ENCODE measurements at regions not wholly inside any gene's neighbourhood (a gene's known extent, or its start where the extent isn't known, plus 50 kb on each side); places are given as distances from the start of the nearest gene placed in this dataset.

DNA sequence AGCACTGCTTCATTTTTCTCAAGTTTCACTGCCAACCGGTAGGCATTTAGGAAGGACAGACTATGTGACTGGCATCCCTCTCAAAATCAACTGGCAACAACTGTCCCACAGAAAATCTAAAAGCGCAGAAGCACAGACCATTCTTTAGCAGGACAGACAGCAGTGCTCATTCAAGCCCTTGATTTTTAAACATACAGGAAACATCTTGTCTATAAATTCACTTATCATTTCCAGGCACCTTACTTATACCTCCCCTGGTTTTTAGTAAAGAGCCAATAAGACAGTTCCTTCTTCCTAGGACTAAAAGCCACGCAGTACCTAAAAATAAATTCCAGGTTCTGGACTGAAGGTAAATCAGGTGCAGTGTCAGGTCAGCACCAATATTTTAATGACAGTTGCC is 343.2 kb upstream of the WWC1 start:
- DNase-seq (ENCODE audit: low read depth in 2 of 2), result no peak

DNA sequence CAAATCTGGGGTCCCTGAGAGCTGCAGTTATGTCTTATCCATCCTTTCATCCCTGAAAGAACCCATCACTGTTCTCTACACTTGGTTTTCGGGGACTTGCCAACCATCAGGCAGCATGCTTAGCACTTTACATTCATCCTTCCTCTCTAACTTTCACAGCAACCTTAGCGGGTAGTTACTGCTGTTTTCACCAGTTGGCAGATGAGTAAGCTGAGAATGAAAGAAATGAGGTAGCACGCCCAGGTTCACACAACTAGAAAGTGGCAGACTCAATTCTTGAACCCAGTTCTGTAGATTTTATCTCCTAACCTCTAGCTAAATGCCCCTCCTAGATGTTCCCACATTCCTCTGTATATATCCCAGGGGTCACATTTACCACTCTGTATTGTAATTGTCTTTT is 342.0 kb upstream of the WWC1 start:
- DNase-seq (ENCODE audit: low read depth in 2 of 2), result no peak

DNA sequence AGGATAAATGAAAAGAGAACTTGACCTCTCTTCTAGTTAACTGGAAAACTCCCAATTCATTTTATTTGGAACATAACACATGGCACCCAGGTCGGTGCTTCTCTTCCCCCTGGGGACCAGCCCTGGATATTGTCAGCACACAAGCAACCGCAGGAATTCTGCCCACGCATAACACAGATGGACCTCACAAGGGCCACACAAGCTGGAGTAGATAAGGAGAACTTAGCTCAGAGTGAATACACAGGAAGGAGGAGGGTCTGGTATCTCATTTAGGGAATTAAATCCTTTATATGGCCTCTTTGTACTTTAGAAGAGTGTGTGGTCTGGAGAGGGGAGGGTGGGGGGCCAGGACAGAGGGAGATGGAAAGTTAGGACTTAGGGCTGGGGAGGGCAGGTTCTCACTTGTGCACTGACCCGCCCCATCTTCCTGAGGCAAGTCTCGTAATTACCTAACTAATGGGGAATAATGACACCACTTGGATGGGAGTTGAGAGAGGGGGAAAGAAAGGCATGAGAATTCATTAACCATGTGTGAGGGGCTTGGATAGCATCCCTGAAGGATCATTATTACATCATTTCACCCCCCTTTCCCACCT is 341.2 kb upstream of the WWC1 start:
- no peak for DNase-seq (ENCODE audit: low read depth in 2 of 2)

DNA sequence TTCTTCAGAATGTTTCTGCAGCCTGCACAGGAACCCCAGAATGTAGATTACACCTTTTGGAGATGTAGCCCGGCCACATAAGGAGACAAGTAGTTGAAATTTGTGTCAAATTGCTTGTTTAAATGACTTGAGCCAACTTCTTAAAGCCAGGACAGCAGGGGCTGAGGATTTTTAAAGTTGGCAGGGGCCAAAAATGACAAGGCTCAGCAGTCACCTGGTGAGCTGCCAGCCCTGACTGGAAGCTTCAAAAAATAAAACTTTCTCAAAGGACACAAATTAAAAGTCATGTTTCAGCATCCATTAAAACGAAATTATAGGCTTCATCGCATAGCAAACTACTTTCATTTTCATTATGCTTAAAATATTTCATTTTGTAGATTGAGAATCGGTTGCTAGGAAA is 340.3 kb upstream of the WWC1 start:
- DNase-seq (ENCODE audit: low read depth in 2 of 2), result no peak

DNA sequence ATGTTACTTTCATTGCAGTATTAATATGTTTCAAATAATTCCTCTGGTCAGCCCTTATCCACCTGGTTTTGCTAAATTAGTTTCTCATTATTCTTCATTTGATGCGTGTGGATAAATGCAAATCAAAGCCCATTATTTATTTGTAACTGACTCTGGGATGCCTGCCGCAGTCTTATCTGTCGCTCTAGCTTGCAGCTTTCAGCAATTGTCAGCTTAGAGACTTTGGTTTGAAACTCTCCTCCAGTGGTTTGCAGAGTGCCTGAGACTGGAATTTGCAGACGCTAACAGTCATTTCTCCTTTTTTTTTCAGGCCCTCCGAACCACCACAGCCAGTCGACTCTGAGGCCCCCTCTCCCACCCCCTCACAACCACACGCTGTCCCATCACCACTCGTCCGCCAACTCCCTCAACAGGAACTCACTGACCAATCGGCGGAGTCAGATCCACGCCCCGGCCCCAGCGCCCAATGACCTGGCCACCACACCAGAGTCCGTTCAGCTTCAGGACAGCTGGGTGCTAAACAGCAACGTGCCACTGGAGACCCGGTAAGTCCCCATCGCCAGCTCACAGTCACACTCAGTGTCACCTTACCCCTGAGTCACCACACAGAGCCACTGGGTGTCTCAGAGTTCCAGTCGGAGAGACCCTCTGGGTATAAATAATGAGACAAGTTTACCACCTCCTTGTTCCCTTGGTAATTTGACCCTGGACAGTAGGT is 339.0 kb upstream of the WWC1 start:
- no peak for DNase-seq (ENCODE audit: low read depth in 2 of 2)

GRCh38 chr5:167953151-167953798 is 338.2 kb upstream of the WWC1 start:
- no peak for DNase-seq (ENCODE audit: low read depth in 2 of 2)

GRCh38 chr5:167961731-167962130 is 329.7 kb upstream of the WWC1 start:
- no peak for DNase-seq (ENCODE audit: low read depth in 2 of 2)

DNA sequence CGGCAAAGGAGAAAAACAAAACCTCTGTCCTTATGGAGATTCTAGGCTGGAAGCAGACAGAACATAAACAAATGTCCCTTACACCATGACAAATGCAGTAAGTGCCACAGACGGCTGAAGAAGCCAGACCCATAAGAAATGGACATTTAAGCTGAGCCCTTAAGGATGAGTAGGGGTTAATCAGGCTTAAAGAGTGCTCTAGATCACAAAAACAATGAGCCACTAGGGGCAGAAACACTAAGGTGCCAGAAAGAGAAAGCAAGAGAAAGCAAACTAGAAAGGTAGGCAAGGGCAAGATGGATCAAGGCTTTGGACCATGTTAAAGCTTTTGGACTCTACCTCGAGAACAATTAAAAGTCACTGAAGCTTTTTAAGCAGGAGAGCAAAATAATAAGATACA is 326.9 kb upstream of the WWC1 start:
- no peak for DNase-seq (ENCODE audit: low read depth in 2 of 2)

DNA sequence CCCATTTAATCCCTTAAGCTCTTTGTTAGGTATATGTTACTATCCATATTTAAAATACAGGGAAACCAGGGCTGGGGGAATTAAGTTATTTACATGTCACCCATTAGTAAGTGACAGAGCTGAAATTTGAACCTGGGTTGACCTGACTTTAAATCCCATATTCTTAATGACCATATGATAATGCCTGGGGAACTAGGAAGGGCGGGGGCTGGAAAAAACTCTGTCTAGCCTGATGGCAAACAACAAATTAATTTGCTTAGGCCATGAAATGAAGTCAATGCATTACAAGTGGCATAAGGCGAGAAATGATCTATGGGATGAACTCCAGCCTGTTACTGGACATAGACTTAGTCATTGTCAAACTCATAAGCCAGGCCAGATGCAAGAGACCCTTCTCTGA is 325.7 kb upstream of the WWC1 start:
- no peak for DNase-seq (ENCODE audit: low read depth in 2 of 2)

DNA sequence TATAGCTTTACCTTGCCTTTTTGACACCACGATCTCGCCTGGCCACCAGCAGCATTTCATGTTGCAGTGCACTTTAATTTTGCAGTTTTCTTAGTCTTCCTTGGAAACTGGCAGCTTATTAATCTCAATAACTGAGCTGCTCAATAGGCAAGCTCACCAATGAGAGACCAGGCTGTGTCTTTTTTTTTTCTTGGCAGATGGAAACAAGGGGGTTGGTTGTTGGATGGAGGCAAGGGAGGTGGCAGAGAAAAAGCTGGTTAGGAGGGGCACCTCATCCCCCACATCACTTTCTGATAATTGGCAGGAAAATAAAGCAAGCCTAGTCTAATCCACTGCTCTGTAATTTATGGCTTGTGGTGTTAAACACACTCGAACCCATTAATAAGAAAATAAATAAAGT is 324.5 kb upstream of the WWC1 start:
- DNase-seq (ENCODE audit: low read depth in 2 of 2), result no peak

DNA sequence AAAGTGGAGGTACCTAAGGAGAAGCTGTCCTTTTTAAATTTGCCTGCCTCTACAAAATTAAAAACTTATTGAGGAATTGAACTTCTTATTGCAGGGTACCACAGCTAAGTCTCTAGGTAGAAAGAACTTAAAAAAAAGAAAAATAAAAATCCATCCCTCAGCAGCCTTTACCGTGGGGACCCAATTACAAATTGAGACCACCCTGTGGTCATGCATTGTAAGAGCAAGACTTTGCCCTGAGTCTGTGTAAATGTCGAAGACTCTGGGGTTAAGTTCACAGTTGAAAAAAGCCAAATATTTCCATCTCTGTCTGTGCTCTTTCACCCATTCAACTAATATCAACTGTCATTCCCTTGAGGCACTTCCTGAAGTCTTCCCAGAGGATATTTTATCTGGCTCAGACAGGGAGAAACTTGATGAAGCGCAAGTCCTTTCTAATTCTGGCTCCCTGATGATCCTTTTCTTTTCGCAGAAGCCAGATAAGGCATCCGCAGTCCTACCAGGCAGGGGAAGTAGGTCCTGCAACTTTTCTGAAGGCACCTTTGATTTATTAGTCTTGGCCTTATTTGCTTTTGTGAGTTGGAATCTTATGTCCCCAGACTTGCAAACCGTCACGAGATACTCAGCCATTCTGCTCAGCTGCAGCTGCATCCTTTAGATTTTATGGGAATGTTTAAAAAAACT is 323.8 kb upstream of the WWC1 start:
- DNase-seq (ENCODE audit: low read depth in 2 of 2), result no peak

- no peak for DNase-seq (ENCODE audit: low read depth in 2 of 2)
Observed at GRCh38 chr5:167968837-167969236, 322.6 kb upstream of the WWC1 start.

- no peak for DNase-seq (ENCODE audit: low read depth in 2 of 2)
Observed at GRCh38 chr5:167969998-167970397, 321.4 kb upstream of the WWC1 start.

- DNase-seq (ENCODE audit: low read depth in 2 of 2), result no peak
Observed at GRCh38 chr5:167971706-167972105, 319.7 kb upstream of the WWC1 start.

DNA sequence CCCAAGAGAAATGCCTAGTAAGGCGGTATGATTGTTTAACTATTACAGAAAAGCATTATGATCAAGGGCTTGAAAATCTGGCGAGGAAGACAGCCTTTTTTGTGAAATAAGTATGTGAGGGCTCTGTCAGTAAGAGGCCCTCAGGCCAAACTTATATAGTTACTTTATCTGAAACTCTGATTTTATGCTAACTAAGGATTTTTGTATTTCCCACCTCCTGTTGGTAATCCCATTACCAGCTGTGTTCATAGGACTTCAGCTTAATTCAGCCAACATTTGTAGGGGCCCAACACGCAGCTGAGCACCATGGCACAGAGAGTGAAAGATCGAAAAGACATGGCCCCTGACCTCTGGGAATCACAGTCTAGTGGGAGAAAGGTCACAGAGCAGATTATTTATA is 318.3 kb upstream of the WWC1 start:
- DNase-seq (ENCODE audit: low read depth in 2 of 2), result no peak

GRCh38 chr5:167984951-167985350 is 306.5 kb upstream of the WWC1 start:
- DNase-seq (ENCODE audit: low read depth in 2 of 2), result no peak

GRCh38 chr5:167985373-167985772 is 306.1 kb upstream of the WWC1 start:
- DNase-seq (ENCODE audit: low read depth in 2 of 2), result no peak

DNA sequence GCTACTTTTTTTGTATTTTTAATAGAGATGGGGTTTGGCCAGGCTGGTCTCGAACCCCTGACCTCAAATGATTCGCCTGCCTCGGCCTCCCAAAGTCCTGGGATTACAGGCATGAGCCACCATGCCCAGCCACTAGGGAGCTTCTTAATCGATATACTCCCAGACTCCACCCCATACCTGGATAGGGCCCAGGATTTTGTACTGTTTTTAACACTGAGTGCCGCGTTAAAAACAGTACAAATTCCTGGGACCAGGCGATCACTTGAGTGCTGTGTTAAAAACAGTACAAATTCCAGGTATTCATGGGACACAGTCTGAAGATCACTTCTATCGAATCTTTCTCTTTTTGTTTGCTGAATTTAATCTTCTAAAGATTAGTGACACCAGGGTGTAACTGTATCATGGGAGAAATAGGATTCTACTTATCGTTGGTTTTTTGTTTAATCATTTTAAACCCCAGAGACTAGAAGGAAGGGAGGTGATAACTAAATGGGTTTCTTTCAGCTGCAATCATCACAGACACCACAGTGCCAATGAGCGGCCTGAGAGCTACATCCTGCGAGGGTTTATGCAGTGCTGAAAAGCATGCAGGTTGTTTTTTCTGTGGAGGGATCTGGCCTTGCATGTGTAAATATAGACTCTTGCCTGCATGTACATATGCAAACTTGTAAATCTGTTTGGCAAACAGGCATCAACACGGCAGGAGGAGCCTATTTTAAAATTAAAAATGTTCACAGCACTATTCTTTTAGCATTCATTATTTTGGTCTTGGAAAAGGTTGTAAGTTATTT is 303.8 kb upstream of the WWC1 start:
- DNase-seq (ENCODE audit: low read depth in 2 of 2), result no peak

DNA sequence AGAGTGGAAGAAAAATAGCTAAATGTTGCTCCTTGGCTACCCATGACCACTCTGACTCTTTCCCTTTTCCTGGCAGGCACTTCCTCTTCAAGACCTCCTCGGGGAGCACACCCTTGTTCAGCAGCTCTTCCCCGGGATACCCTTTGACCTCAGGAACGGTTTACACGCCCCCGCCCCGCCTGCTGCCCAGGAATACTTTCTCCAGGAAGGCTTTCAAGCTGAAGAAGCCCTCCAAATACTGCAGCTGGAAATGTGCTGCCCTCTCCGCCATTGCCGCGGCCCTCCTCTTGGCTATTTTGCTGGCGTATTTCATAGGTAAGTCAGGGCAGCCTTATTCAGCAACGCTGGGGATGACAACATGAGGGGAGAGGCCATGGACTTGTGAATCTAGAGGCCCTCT is 298.6 kb upstream of the WWC1 start:
- DNase-seq (ENCODE audit: low read depth in 2 of 2), result no peak

DNA sequence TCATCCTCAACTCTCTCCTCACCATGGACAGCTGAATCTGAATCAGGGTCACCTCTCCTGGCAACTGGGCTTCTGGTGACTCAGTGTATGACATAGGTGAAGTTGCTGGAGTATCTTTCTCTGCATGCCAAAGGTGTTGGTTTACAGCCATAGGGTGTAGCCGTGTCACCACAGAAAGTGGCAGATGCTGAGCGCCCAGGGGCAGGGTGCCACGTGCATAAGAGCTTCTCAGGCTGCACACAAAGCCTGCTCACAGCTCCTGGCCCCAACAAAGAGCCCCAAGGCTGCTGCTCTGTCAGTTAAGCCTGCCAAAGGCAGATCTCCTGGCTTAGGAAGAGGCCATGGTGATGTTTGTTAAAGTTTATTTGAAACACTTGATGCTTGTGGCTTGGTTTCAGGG is 297.7 kb upstream of the WWC1 start:
- no peak for DNase-seq (ENCODE audit: low read depth in 2 of 2)

- DNase-seq (ENCODE audit: low read depth in 2 of 2), result no peak
Observed at GRCh38 chr5:167995844-167996425, 295.5 kb upstream of the WWC1 start.
